DMS114 treated with DMSO at 0.1 percent for 48 hours (cell line): ENCODE measurements at regions not wholly inside any gene's neighbourhood (a gene's known extent, or its start where the extent isn't known, plus 50 kb on each side); places are given as distances from the start of the nearest gene placed in this dataset.

Experiments used
- DNase-seq: peaks from one replicate; lab custom pipeline; 2025; ENCODE audit not compliant: unreplicated experiment; lab: John Stamatoyannopoulos, UW

DNA sequence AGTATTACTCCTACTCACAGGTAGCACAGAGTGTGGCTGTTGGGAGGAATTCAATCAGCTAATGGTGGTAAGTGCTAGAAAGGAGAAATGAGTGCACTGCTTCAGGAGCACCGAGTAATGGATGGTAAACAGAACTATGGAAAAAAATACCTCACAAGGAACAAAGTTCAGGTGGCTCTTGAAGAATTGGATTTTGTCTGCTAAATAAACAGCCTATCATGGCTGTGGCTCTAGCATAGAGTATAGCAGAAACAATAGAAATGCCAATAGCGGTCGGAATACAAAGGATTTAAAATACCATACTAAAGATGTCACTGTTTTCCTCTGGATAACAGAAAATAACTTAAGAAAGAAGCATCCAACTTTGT, 482.5 kb downstream of the NUP35 start:
- DNase-seq = no peak

DNA sequence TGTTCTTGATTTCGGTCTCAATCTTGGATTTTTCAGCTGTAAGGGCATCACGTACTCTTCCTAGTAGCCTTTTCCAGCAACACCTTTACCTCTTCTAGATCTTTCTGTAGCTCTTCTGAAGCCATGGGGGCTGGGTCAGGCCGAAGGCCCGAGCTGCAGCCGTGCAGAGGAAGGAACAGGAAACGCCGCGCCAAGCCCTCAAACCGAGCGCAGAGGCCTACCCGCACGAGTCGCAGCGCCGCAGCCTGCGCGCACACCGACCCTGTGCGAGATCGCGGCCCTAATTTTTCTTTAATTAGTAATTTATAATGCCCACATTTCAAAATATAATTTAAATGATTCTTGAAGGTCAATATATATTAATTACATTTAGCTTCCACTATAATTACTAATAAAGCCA, 483.8 kb downstream of the NUP35 start:
- DNase-seq = no peak

DNA sequence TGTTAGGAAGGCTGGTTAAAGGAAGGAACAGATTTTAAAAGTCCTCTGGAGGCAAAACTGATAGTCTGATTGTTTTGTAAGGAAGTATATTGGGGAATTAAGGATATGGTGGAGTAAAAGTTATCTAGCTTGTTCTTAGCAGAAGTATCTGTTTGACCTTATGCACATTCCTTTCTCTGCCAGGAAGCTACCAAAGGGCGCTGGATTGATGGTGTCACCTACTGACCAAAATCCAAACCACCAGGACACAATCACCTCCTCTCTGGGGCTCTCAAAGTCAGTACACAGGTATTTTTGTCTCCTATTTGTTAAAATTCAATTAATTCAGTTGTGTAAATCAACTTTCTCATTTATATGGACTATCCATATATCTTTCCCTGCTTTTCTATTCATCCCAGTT, 484.5 kb downstream of the NUP35 start:
- no peak for DNase-seq

DNA sequence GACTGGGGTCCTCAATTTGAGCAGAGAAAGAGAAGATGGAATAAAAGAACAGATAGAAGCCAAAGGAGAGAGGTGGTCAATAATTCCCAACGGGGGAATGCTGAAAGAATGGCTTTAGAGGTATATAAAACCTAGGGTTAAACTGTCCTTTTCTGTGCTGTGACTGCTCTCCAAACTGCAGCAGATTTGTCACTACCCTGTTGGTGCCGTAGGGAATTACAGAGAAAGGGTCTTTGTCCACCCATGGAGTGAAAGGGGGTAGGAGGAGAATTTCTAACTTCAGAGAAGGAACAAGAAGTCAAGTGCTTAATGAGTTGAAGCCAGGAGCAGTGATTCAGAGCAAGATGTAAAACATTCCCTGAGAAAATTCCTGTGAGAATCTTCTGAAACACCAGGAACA, 486.5 kb downstream of the NUP35 start:
- DNase-seq = no peak

DNA sequence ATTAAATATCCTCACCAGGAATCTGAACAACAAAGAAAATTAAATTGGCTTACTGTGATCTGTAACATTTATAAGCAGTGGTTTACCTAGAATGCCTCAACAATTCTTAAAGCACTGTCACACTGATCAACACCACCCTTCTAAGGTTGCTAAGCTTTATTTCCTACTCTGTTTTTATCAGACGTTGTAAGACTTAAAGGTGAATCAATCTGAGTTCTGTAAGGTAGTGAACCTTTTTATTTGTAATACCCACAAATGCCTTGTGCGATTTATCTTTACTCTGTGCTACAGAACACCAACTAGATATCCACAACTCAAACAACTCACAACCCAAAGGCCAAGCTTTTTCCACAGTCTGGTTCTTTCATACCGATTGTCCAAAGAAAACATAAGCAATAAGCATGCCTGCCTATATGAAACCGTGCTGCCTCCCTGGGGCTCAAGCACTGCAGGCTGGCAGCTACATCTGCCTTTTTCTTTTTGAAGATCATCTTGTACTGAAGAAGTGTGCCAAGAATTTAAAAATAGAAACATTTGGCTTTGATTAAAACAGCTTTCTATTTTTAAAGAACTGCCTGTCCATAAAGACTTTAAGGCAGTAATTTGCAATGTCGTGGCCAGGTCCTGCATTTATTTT, 490.7 kb downstream of the NUP35 start:
- no peak for DNase-seq

DNA sequence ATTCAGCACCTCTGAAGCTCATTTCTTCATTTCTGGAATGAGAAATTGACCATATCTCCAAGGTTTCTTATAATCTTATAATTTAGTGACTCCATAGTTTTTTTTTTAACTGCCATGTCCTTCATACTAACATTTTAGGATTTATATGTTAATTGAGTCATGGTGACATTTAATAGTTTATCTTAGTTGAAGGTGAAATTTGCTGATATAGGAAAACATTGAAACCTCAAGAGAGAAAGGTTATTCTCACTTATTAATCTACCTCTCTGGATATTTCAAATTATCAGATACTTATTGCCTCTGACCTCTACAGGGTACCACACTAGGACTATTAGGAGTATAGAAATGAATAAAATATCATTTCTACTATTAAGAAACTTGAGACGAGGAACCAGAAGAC, 499.0 kb downstream of the NUP35 start:
- DNase-seq = no peak

DNA sequence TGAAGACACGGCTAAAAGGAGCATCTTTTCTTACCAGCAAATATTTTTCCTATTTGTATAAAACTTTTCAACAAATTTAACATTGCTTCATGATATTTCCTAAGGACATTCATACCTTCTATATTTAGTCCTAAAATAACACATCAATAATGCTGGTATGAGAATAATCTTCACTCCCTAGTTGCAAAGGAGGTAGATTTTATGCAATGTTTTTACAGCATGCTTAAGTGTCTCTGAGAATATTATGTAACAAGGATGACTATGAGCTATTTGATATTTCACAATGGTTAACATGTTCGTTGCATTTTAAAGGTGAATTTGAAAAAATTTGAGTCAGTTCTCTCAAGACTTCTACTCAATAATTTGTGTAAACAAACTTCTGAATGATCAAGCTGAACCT, 506.7 kb downstream of the NUP35 start:
- no peak for DNase-seq

DNA sequence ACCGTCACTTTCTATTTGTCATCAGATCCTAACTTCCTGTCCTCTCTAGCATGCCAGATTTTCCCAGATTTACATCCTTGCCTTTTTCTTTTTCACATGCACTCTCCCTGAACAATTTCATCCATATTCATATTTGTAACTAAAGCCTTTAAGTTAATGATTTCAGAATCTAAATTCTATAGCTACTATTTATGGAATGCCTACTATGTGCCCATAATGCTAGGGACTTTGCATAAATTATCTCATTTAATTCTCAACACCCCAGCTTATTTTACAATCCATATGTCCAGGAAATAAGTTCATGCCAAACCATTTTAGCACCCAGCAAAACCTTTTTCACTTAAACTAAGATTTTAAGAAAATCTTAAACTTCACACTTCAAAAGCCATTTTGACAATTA, 531.9 kb downstream of the NUP35 start:
- no peak for DNase-seq

DNA sequence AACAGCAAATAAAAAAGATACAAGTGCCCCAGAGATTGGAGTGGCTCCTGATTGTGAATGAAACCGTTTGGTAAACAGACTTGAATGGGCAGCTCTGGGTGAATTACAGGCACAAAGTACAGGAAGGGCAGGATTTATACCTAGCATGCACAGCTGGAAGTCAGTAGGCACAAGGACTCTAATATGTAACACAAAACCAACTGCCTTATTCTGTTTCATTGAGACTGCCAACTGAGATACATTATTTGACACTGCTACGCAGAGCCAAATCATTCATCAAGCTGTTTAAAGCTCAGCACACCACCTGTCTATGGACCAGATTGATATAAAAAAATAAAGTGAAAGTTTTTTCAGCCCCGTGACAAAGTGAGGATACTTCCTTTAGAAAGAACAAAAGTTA, 541.2 kb downstream of the NUP35 start:
- DNase-seq = no peak

DNA sequence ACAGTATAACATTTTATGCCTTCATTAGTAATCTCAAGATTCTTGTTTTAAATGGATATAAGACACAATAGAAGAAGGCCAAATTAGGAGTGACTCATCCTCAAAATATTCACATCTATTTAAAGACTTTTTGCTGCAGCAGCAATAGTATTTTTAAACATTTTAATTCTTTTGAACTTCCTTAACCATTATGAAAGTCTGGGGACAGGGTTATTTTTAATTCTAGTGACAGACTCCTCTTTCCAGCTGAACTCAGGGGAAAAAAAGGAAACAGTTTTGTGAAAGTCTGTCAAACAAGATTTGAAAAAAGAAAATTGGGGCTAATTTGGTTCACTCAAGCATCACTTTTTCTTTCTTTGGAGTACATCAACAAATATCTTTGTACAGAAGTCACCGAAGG, 541.8 kb downstream of the NUP35 start:
- DNase-seq = no peak

DNA sequence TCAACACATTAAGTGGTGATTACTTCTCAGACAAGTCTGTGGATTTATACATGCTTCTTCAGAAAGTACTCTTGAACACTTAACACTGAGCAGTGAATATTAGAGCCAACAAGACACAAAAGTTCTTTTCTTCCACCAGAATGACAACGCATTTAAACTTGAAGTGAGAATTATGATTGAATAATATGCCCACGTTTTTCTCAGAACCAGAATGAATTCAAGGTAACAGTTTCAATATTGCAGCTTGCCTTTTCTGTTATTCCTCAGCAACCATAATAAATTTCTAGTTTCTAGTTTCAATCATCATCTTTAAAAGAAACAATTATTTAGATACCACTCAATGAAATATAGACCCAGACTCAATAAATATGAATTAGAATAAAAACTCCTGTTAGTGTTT, 547.0 kb downstream of the NUP35 start:
- no peak for DNase-seq

DNA sequence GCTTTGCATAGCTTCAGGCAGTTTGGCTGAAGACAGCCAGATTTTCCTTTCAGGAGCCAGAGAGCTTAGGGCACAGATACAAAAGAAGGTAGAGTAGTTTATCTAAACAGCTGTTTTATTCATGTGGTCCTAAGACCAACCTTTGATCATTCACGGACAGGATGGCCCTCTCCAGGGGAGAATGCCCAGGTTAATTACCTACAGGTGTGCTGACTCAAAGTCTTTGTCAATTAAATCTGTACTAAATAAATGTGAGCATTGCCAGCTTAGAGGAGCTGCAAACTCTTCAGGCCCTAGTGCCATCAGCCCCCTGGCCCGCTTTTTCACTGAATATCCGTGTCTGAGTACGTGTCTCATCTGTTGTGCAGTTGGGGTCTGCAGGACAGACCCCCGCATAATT, 554.7 kb downstream of the NUP35 start:
- no peak for DNase-seq

DNA sequence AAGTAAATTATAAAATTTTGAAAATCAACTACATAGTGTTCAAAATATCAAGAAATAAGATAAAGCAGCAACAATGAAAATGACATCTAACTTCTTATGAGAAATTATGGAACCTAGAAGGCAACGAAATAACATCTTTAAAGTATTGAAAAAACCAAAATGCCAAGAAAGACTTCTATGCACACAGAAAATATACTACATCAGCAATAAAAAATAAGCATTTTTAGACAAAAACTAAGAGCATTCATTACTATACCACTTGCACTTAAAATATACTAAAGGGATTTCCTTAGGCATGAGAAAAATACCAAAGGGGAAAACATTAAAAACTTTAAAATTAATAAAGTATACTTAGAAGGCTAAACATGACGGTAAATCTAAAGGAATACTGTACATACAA, 556.3 kb downstream of the NUP35 start:
- DNase-seq = no peak

DNA sequence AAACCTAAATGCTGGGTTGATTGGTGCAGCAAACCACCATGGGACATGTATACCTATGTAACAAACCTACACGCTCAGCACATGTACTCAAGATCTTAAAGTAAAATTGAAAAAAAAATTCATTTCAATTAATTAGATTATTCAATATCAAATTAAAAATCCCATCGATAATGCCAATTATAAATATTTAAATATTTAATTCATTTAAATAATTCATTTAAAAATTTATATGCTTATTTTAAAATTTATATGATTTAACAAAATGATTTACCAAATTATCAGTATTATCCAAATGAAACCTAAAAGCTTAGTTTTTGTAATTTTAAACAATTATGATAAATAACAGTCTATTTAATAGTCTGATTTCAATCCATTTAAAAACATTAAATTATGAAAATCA, 560.4 kb downstream of the NUP35 start:
- DNase-seq = no peak

DNA sequence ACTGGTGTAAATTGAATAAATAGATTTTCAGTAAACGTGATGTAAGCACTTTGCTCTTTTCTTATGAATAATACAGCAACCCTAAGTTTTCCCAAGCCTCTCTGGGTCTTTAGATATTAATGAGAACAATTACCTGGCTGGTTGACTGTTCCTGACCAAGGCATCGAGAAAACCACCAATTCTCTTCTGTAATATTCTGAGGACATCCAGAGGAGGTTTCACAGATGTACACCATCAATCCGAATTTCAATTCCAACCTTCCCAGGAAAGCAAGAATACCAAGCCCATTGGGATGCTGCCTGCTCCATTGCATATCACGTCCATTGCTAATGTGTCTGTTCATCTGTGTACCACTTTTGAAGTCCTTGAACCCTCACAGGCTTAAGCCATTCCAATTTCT, 571.8 kb downstream of the NUP35 start:
- DNase-seq = no peak

DNA sequence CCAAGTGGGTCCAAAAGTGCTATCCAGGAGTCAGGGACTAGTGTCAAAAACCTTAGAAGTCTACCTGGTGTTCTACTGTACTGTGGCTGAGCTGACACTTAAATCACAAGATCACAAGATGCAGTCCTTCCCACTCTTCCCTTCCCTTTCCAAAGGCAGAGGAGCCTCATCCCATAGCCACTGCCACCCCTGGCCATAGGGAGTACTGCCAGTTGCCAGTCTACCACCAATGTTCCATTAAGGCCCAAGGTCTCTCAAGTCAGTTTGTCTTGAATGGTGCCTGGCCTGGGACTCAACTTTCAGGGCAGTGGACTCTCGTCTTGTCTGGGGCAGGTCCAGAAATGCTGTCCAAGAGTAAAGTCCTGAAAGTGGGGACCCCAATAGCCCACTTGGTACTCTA, 585.6 kb downstream of the NUP35 start:
- no peak for DNase-seq

DNA sequence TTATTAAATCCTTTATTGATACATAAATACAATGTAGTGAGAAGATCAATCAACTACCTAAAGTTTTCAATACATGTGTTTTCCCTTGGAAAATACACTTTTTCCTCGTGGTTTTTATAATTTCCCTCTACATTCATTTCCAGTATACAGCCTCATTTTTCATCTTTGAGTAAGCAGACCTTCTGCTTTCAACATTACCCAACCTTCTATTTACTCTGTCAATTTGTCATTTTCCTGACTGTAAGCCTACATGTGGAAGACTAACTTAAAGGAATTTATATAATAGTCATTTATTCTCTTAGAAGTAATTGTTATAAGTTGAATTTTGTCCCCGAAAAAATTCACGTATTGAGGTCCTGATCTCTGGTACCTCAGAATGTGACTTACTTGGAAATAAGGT, 594.0 kb downstream of the NUP35 start:
- no peak for DNase-seq

DNA sequence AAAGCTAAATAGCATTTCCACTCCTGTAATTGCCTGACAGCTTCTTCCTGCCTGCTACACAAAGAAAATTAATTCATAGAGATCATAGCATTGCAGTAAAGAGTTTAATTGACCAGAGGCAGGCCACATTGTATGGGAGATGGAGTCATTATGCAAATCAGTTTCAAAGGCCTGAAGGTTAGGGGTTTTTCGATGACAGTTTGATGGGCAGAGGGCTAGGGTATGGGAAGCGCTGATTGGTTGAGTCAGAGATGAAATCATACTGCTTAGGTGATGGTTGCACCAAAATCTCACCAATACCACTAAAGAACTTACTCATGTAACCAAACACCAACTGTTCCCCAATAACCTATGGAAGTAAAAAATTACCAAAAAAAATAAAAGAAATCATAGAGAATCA, 599.0 kb downstream of the NUP35 start:
- DNase-seq = no peak

DNA sequence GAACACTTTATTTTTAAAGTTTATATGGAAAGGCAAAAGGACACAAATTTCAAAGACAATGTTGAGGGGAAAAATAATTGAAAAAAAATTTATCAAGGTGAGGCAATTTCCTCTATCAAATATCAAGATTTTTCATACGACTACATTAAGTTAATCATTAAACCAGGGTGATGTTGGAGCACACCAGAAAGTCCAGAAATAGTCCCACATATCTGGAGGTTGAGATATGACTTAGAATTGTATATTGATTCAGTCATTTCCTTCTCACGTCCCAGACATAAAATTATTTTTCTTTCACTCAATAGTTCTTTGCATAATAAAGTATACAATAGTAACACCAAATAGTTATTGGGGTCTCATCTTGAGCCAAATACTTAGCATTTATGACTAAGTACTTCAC, 605.1 kb downstream of the NUP35 start:
- DNase-seq = no peak

DNA sequence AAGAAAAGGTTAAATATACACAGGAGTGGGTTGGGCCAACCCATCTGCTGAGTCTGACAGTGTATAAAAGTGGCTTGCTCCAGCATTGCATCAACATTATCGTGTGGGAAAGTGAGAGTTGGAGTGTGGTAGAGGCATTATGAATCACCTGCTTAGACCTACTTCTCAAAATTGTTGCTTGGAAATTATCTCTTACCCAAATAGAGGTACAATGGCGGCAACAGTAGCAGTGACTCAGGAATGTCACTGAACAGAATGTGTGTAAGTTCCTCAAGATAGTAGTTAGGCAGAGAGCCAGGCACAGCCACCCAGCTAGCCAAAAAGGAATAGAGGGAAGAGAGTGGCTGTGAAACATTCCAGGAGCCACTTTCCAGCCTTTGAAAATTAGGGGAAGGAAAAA, 616.0 kb downstream of the NUP35 start:
- DNase-seq = no peak

DNA sequence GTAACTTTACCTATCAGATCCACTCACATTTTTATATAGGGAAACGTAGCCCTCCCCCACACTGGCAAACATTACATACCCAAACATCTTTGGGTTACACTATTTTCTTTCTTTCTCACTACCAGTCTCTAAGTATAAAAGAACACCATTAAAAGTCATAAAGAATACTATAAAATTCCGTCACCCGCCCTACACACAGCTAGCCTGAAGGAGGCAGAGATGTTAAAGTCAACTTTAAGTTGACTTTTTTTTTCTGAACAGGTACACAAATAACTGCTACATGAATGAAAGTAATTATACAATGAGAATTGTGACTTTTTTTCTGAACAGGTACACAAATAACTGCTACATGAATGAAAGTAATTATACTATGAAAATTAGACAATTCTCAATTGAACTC, 628.3 kb downstream of the NUP35 start:
- DNase-seq = no peak

DNA sequence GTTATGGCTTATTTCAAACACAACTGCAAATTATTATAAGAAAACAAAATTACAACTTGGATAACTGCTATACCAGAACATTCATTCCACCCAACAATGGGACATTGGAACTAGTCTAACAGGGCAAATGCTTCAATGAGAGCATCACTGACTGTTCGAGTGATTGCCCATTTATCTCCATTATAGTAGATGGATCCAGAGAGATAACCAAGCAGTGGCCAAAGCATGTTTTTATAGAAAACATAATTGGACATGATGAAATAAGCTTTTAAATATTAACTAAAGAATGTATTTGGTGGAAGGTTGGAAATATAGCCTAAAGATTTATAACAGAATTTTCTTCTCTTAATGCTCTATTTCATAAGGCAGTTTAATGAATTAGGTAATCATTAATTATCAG, 634.8 kb downstream of the NUP35 start:
- no peak for DNase-seq

DNA sequence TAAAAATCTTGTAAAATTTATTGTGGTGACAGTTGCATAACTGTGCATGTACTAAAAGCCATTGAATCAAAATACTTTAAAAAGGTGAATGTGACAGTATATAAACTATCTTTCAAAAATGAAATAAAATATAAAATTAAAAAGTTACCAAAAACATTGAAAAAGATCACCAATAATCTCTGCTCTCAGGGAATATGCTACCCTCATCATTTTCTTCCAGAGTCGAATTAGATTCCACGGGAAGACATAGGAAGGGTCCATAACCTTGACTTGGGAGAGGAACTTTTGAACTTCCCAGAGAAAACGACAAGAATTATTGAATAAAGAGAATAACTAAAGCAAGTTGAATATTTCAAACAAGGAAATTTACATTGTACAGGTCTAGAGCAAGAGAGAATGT, 649.5 kb downstream of the NUP35 start:
- no peak for DNase-seq

DNA sequence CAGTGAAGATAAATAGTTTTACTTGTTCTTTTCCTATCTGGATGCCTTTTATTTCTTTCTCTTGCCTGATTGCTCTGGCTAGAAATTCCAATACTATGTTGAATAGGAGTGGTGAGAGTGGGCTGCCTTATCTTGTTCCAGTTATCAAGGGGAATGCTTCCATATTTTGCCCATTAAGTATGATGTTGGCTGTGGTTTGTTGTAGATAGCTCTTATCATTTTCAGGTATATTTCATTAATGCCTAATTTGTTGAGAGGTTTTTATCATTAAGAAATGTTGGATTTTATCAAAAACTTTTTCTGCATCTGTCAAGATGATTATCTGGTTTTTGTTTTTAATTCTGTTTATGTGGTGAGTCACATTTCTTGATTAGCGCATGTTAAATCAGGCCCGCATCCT, 655.8 kb downstream of the NUP35 start:
- no peak for DNase-seq
